Esophagus squamous epithelium (tissue), 4 donors: ENCODE measurements at regions not wholly inside any gene's neighbourhood (a gene's known extent, or its start where the extent isn't known, plus 50 kb on each side); places are given as distances from the start of the nearest gene placed in this dataset.

Source experiments
- CTCF ChIP-seq, 6 experiments: fragments of 450-650 bp in 4 of 6; fragments of 200-600 bp in 2 of 6; sonication (generic) in 2 of 6; IDR thresholded peaks; one replicate each; pipeline ENCODE4 v1.5.1; 2016 to 2019; ENCODE audit warnings: antibody characterized with exemption in 6 of 6, mild to moderate bottlenecking in 4 of 6, moderate library complexity in 4 of 6
- POLR2A ChIP-seq, 4 donors: fragments of 450-650 bp; IDR thresholded peaks; one replicate each; pipeline ENCODE4 v1.6.1; 2017; ENCODE audit warnings: antibody characterized with exemption in 4 of 4, mild to moderate bottlenecking in 4 of 4, moderate library complexity in 3 of 4

- TF ChIP-seq POLR2A (IDR thresholded peaks at IDR 0.05) (no peak), CTCF (IDR thresholded peaks at IDR 0.05) (no peak)
Observed at GRCh38 chr10:52436664-52437063, 122.6 kb downstream of the DKK1 start.
